RWPE1 (cell line): ENCODE measurements at regions not wholly inside any gene's neighbourhood (a gene's known extent, or its start where the extent isn't known, plus 50 kb on each side); places are given as distances from the start of the nearest gene placed in this dataset.

ENCODE experiments used
- CTCF ChIA-PET: fragments of 350-600 bp; sonication (Branson Sonifier 250); formaldehyde crosslinking; extraction: SDS; loops from one replicate; lab custom pipeline; 2021; lab: Yijun Ruan, JAX
- POLR2A ChIA-PET: fragments of 400-600 bp; formaldehyde crosslinking; extraction: SDS; loops from one replicate; lab custom pipeline; 2020; ENCODE audit warnings: antibody characterized with exemption; ENCODE audit not compliant: low non-redundant PET; lab: Yijun Ruan, JAX
- DNase-seq: peaks from one replicate; pipeline ENCODE4 v3.0.0; 2012; ENCODE audit warnings: low spot score
- H3K27ac ChIP-seq: fragments of 450-650 bp; 2 replicates; pipeline ENCODE4 v1.5.1; 2017
- TF ChIP-seq, protein P1 (sequence below): fragments of 450-650 bp; conservative IDR thresholded peaks from 2 replicates; pipeline ENCODE4 v1.5.1; 2017; ENCODE audit warnings: low read depth, mild to moderate bottlenecking

DNA sequence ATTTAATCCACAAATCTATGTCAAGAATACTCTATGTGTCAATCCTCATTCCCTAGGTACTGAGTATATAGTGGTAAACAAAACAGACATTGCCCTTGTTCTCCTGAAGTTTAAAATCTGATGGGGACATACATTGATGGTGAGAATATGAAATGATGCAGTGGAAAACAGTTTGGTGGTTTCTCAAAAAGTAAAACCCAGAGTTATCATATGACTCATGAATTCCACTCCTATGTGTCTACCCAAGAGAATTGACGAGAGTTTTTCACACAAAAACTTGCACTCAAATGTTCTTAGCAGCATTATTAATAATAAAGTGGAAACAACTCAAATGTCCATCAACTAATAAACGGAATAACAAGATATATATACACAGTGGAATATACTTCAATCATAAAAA lies 586.7 kb downstream of the CCDC85A start:
- no peak for DNase-seq
- H3K27ac ChIP-seq = no peak overlapping the region
- ChIA-PET POLR2A (no interaction called here), CTCF (no interaction called here)
- TF ChIP-seq, protein P1, sequence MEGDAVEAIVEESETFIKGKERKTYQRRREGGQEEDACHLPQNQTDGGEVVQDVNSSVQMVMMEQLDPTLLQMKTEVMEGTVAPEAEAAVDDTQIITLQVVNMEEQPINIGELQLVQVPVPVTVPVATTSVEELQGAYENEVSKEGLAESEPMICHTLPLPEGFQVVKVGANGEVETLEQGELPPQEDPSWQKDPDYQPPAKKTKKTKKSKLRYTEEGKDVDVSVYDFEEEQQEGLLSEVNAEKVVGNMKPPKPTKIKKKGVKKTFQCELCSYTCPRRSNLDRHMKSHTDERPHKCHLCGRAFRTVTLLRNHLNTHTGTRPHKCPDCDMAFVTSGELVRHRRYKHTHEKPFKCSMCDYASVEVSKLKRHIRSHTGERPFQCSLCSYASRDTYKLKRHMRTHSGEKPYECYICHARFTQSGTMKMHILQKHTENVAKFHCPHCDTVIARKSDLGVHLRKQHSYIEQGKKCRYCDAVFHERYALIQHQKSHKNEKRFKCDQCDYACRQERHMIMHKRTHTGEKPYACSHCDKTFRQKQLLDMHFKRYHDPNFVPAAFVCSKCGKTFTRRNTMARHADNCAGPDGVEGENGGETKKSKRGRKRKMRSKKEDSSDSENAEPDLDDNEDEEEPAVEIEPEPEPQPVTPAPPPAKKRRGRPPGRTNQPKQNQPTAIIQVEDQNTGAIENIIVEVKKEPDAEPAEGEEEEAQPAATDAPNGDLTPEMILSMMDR = no peak

GRCh38 chr2:56784046-56784445 lies 600.3 kb downstream of the CCDC85A start:
- TF ChIP-seq, protein P1 = no peak
- no peak for DNase-seq
- ChIA-PET POLR2A (no interaction called here), CTCF (no interaction called here)
- no peak overlapping the region for H3K27ac ChIP-seq

GRCh38 chr2:56801214-56801613 lies 617.4 kb downstream of the CCDC85A start:
- ChIA-PET POLR2A (no interaction called here), CTCF (no interaction called here)
- TF ChIP-seq, protein P1 = no peak
- DNase-seq = no peak
- H3K27ac ChIP-seq = no peak overlapping the region

- CTCF ChIA-PET = no interaction called here
Measured at GRCh38 chr2:56801770-56802169, 618.0 kb downstream of the CCDC85A start.

DNA sequence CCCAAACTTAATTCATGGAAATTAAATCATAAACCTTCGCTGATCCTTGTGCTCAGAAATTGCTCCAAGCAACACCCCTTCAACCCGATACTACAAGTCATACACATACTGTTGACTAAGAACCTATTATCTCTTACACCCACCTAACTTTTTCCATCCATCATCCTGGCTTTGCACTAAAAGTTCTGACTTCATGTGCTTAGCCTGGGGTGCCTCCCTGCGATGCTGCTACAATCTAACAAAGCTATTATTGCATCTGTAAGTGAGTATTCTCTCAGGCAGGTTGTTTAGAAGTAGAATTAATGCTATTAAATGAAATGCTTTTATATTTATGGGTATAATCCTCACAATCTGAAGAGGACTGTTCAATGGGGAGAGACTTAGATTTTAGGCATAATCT lies 619.8 kb downstream of the CCDC85A start:
- no peak for DNase-seq
- no peak overlapping the region for H3K27ac ChIP-seq
- ChIA-PET POLR2A (no interaction called here), CTCF (no interaction called here)
- TF ChIP-seq, protein P1 = no peak

More at GRCh38 chr2:56801770-56802169, 618.0 kb downstream of the CCDC85A start:
- TF ChIP-seq, protein P1 = no peak
- POLR2A ChIA-PET = no interaction called here
- no peak for DNase-seq
- H3K27ac ChIP-seq = no peak overlapping the region

GRCh38 chr2:56806924-56807323 lies 623.1 kb downstream of the CCDC85A start:
- no peak overlapping the region for H3K27ac ChIP-seq

More at GRCh38 chr2:56806924-56807323, 623.1 kb downstream of the CCDC85A start:
- ChIA-PET POLR2A (no interaction called here), CTCF (interaction anchor here (0.7 kb wide), 1 partner anchor 79 kb away, joined by 3 read pairs; no protein-coding TSS in a partner anchor)
- no peak for DNase-seq
- TF ChIP-seq, protein P1 = no peak
